OCI-LY1 (cell line): ENCODE measurements at regions not wholly inside any gene's neighbourhood (a gene's known extent, or its start where the extent isn't known, plus 50 kb on each side); places are given as distances from the start of the nearest gene placed in this dataset.

Experiments used
- EZH2 ChIP-seq: fragments of 200-600 bp; sonication (generic), shearing (Covaris generic); IDR thresholded peaks from 2 replicates; pipeline ENCODE4 v1.8.0; 2017; ENCODE audit warnings: borderline replicate concordance, mixed run types, mild to moderate bottlenecking, antibody characterized with exemption, low read length, moderate library complexity, mixed read lengths
- TF ChIP-seq, protein P1 (sequence below): fragments of 200-600 bp; sonication (generic), shearing (Covaris generic); IDR thresholded peaks from 2 replicates; pipeline ENCODE4 v1.5.1; 2017; ENCODE audit warnings: mild to moderate bottlenecking, antibody characterized with exemption, low read length, moderate library complexity, mixed read lengths

DNA sequence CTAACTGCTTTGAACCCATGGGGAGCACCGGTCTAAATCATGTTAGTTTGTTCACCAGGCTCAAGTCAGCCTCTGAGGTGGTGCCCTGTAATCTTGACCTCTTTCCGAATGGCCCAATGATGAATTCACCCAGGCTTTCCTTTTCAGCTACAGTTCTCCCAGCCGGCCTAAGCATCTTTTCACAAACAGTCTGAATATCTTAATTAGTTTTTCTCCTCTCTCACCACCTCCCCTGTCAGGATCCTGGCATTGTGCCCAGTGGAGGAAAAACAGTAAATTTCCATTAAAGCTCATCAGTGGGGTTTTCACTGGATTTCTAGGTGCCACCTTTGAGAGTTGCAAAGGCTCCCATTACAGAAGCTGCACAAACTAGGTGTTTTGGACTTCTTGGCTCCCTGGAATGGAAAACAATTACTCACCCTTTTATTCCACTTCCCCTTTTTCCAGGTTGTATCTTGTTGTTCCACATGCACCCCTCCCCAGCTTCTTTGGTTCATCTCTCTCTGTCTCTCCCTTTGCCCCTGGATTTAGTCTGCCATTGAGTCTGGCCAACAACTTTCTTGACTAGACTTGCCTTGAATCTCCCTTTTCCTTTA, 69.4 kb upstream of the ADAMTSL1 start:
- TF ChIP-seq, protein P1, sequence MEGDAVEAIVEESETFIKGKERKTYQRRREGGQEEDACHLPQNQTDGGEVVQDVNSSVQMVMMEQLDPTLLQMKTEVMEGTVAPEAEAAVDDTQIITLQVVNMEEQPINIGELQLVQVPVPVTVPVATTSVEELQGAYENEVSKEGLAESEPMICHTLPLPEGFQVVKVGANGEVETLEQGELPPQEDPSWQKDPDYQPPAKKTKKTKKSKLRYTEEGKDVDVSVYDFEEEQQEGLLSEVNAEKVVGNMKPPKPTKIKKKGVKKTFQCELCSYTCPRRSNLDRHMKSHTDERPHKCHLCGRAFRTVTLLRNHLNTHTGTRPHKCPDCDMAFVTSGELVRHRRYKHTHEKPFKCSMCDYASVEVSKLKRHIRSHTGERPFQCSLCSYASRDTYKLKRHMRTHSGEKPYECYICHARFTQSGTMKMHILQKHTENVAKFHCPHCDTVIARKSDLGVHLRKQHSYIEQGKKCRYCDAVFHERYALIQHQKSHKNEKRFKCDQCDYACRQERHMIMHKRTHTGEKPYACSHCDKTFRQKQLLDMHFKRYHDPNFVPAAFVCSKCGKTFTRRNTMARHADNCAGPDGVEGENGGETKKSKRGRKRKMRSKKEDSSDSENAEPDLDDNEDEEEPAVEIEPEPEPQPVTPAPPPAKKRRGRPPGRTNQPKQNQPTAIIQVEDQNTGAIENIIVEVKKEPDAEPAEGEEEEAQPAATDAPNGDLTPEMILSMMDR: no peak
- TF ChIP-seq EZH2: no peak
